Nephron (organoid): ENCODE measurements at regions not wholly inside any gene's neighbourhood (a gene's known extent, or its start where the extent isn't known, plus 50 kb on each side); places are given as distances from the start of the nearest gene placed in this dataset.
"Not testable (repeated sequence)": the region's sequence is repeated elsewhere in the genome, so short reads cannot be mapped to it uniquely, and the experiment has no call there.

Experiments
- H3K27ac Mint-ChIP-seq, 3 experiments: 2 replicates each; pipeline ENCODE4 v1.8.0; 2020; ENCODE audit warnings: mixed read lengths in 3 of 3, mild to moderate bottlenecking in 2 of 3, moderate library complexity in 1 of 3
- H3K27me3 Mint-ChIP-seq: 2 replicates; pipeline ENCODE4 v1.8.0; 2021; ENCODE audit warnings: low read depth, mild to moderate bottlenecking, moderate library complexity, mixed read lengths
- H3K36me3 Mint-ChIP-seq: 2 replicates; pipeline ENCODE4 v1.8.0; 2020; ENCODE audit warnings: low read depth, mixed read lengths
- H3K4me1 Mint-ChIP-seq: 2 replicates; pipeline ENCODE4 v1.8.0; 2020; ENCODE audit warnings: mixed read lengths
- H3K4me3 Mint-ChIP-seq, 3 experiments: 2 replicates each; pipeline ENCODE4 v1.8.0; 2020; ENCODE audit warnings: mild to moderate bottlenecking in 3 of 3, mixed read lengths in 3 of 3, moderate library complexity in 2 of 3
- H3K9me3 Mint-ChIP-seq: 2 replicates; pipeline ENCODE4 v1.8.0; 2020; ENCODE audit warnings: mixed read lengths
- CTCF ChIP-seq, 3 experiments: fragments of 200-600 bp; sonication (generic); IDR thresholded peaks; one replicate each; pipeline ENCODE4 v1.5.0; 2021; ENCODE audit warnings: antibody characterized with exemption in 3 of 3; ENCODE audit not compliant: unreplicated experiment in 3 of 3

DNA sequence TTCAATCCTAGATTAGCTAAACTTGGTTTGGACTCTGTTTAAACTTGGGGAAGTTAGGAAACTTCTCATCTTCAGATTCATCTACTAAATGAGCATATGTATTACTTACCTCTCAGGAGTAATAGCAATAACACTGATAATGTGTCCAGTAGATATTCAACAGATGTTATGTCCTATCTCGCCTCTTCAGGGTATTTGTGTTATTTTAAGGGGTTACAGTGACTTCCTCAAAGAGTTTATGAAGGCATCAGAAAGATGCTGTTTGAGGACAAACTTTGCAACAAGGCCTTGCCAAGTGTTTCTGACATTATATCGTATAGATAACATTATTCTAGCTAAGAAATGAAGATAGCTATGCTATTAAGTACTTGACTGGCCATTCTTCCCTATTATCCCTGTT lies 522.3 kb downstream of the IGSF11 start:
- Mint-ChIP-seq H3K9me3 (no peaks in the 10 kb centered on the region), H3K4me1 (peaks cover 16% of the 10 kb centered on the region), H3K36me3 (no peaks in the 10 kb centered on the region), H3K4me3 (no peak overlapping the region), H3K27ac (no peak overlapping the region), H3K27me3 (no peaks in the 10 kb centered on the region)
- TF ChIP-seq CTCF (IDR thresholded peaks at IDR 0.05; ENCODE audit: unreplicated experiment in 3 of 3), result no peak

DNA sequence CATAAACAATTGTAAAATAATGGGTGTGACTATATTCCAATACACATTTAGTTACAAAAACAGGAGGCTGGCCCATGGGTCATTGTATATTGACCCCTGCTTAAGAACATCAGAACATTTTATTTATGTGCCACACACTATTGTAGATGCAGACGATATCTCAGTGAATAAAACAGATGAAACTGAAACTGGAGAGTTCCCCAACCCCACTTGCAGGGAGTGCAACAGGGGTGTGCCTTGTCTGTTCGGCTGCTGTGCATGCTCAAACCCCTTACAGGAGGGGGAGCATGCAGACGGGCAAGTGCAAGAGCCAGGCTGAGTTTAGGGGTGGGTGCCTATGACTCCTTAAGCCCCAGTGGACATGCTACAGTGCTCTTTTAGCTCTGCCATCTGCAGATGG lies 509.6 kb downstream of the IGSF11 start:
- Mint-ChIP-seq H3K36me3 (no peaks in the 10 kb centered on the region), H3K27me3 (no peaks in the 10 kb centered on the region), H3K9me3 (peaks cover 4% of the 10 kb centered on the region), H3K4me1 (no peaks in the 10 kb centered on the region), H3K4me3 (no peak overlapping the region), H3K27ac (no peak overlapping the region)
- no peak for TF ChIP-seq CTCF (IDR thresholded peaks at IDR 0.05; ENCODE audit: unreplicated experiment in 3 of 3)

GRCh38 chr3:118526758-118527513 lies 507.7 kb downstream of the IGSF11 start:
- TF ChIP-seq CTCF (IDR thresholded peaks at IDR 0.05; ENCODE audit: unreplicated experiment in 3 of 3), result no peak
- Mint-ChIP-seq H3K27ac (no peak overlapping the region), H3K36me3 (no peaks in the 10 kb centered on the region), H3K4me1 (no peaks in the 10 kb centered on the region), H3K27me3 (no peaks in the 10 kb centered on the region), H3K9me3 (no peaks in the 10 kb centered on the region), H3K4me3 (no peak overlapping the region)

DNA sequence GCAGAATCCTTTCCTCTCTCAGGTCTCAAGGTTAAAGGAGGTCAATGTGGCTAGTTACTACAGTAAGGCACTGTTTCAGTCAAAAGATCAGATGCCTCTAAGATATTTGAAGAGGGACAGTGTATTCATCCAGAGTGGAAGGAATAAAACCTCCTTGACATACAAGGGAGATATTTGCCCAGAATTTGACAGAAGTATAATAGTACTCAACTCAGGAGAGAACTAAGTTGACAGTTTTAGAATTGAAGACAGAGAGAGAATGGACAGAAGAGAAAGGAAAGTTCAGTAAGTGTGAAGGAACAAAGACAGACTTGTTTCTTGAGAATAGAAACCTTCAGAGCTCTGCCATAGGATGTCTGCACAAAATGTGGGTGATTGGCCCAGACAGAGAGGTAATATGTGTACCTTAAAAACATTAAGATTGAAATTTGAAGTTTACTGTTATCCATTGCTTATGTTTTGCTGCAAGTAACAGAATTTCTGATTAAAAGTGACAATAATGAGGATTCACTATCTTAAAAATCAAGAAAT lies 507.1 kb downstream of the IGSF11 start:
- Mint-ChIP-seq H3K9me3 (no peaks in the 10 kb centered on the region), H3K27me3 (no peaks in the 10 kb centered on the region), H3K27ac (no peak overlapping the region), H3K4me1 (no peaks in the 10 kb centered on the region), H3K4me3 (no peak overlapping the region), H3K36me3 (no peaks in the 10 kb centered on the region)
- TF ChIP-seq CTCF (IDR thresholded peaks at IDR 0.05; ENCODE audit: unreplicated experiment in 3 of 3), result no peak

- no peaks in the 10 kb centered on the region for H3K4me1 Mint-ChIP-seq
- TF ChIP-seq CTCF (IDR thresholded peaks at IDR 0.05; ENCODE audit: unreplicated experiment in 3 of 3), result no peak
- no peak overlapping the region for H3K27ac Mint-ChIP-seq
- no peaks in the 10 kb centered on the region for H3K27me3 Mint-ChIP-seq
- H3K9me3 Mint-ChIP-seq, result no peaks in the 10 kb centered on the region
- no peaks in the 10 kb centered on the region for H3K36me3 Mint-ChIP-seq
- H3K4me3 Mint-ChIP-seq, result no peak overlapping the region
These were observed 505.1 kb downstream of the IGSF11 start for GRCh38 chr3:118529554-118529953.

DNA sequence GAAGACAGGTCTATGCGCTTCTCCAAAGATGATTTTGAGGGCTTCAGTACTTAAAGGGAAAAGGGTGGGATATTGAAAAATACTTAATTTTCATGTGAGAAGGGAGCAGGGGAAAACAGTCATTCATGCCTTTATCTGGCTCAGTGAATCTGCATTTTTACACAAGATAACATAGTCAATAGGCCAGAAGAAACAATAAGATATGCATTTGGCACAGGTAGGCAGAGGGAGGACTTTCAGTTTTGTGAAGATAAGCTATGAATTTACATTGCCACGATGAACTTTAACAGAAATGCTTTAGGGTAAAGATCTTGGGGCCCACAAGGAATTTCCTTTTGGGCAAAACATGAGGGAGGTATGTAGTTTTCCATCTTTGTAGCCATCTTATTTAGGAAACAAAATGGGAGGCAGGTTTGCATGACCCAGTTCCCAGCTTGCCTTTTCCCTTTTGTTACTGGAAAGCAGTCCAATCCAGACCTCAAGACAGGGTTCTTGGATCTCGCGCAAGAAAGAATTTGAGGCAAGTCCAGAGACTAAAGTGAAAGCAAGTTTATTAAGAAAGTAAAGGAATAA lies 504.2 kb downstream of the IGSF11 start:
- no peak overlapping the region for H3K4me3 Mint-ChIP-seq
- no peaks in the 10 kb centered on the region for H3K27me3 Mint-ChIP-seq
- no peaks in the 10 kb centered on the region for H3K36me3 Mint-ChIP-seq
- TF ChIP-seq CTCF (IDR thresholded peaks at IDR 0.05; ENCODE audit: unreplicated experiment in 3 of 3), result no peak
- H3K27ac Mint-ChIP-seq, result no peak overlapping the region
- no peaks in the 10 kb centered on the region for H3K4me1 Mint-ChIP-seq
- H3K9me3 Mint-ChIP-seq, result no peaks in the 10 kb centered on the region

- H3K27me3 Mint-ChIP-seq, H3K36me3 Mint-ChIP-seq, H3K9me3 Mint-ChIP-seq, H3K4me3 Mint-ChIP-seq, H3K27ac Mint-ChIP-seq, H3K4me1 Mint-ChIP-seq: not testable (repeated sequence)
These were observed 503.7 kb downstream of the IGSF11 start for GRCh38 chr3:118530927-118531356.
